NCI-H2107 treated with DMSO at 0.1 percent for 48 hours (cell line): ENCODE measurements at regions not wholly inside any gene's neighbourhood (a gene's known extent, or its start where the extent isn't known, plus 50 kb on each side); places are given as distances from the start of the nearest gene placed in this dataset.
"Not testable (repeated sequence)": the region's sequence is repeated elsewhere in the genome, so short reads cannot be mapped to it uniquely, and the experiment has no call there.

Experiments
- DNase-seq: peaks from one replicate; lab custom pipeline; 2025; ENCODE audit not compliant: unreplicated experiment; lab: John Stamatoyannopoulos, UW

DNA sequence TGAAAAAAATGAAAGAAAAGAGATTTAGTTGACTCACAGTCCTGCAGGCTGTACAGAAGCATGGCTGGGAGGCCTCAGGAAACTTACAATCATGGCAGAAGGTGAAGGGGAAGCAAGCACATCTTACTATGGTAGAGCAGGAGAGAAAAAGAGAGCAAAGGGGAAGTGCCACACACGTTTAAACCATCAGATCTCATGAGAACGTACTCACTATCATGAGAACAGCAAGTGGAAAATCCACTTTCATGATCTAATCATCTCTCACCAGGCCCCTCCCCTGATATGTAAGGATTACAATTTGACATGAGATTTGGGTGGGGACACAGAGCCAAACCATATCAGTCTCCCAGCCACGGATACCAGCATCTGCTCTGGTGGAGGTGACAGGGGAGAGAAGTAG lies 50.8 kb upstream of the CPOX start:
- no peak for DNase-seq

DNA sequence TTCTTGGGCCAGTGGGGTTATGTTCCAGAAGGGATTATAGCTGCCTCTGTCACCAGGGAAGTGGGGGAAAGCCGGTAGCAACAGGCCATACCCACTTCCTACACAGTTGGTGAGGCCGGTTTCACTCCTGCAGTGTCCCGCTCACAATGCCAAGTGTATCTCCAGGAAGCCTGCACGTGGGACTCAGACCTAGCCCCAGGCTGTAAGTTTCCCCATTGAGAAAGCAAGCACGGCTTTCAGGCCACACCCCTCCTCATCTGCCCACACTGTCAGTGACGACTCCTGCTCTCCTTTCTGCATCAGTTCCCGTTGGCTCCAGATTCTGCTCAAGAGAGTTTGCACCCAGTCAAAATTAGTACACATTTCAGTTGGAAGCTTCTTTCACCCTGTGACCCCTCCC lies 51.6 kb upstream of the CPOX start:
- DNase-seq: no peak

DNA sequence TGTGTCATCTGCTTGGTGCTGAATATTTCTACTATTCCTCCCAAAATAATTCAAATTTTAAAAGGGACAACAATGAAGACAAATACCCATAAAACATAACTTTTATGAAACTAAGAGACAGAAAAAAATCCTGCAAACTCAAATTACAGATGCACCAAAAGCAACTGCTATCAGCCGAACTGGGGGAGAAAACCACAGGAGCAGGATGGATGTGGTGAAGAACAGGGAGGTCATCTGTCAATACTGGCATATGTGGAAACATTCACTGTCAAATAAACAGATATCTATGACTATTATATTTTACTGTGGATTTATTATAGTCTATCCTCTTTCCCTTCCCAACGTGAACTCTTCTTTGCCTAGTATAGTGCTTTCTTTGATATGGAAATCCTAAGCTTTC lies 53.3 kb upstream of the CPOX start:
- no peak for DNase-seq

DNA sequence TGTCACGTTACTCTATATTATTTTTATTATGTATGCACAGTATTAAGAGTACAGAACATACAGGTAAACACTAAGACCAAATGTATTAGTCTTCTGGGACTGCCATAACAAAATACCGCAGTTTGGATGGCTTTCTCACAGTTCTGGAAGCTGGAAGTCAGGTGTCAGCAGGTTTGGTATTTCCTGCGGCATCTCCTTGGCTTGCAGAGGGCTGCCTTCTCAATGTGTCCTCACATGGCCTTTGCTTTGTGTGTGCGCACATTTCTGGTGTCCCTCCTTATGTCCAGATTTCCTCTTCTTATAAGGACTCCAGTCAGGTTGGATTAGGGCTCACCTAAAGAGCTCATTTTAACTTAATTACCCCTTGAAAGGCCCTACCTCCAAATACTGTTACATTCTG lies 53.8 kb upstream of the CPOX start:
- DNase-seq: no peak

DNA sequence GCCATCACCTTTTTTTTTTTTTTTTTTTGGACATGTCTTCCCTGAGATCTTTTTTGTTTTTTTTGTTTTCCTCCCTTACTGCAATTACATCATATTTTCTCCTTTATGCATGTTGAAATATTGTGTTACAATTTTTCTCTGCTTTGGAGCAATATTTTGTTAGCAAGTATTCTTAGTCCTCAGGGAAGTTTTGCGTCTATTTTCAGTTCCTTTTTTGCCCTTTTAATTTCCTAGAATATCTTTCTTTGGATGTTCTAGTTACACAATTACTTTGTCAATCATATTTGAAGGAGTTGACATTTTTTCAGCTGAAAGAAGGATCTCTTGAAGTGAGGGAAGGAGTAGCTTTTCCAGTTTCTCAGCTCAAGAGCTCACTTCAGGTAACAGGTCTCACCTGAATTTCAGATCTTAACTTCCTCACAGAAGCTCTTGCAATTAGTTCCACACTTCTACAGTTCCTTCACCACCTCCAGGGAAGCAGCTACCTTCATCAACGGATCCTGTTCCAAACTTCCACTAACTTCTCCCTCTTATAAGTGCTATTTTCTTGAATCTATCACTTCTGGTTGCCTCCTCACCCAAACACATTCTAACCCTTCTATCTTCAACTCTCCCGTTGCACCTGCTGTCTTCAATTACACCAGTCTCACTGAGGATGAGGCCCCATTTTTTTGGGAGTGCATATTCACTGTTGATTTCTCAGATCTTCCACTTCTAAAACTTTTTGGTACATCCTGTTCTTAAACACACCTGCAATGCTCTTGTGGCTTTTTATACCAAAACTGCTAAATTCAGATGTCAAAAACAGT lies 57.8 kb upstream of the CPOX start:
- no peak for DNase-seq

DNA sequence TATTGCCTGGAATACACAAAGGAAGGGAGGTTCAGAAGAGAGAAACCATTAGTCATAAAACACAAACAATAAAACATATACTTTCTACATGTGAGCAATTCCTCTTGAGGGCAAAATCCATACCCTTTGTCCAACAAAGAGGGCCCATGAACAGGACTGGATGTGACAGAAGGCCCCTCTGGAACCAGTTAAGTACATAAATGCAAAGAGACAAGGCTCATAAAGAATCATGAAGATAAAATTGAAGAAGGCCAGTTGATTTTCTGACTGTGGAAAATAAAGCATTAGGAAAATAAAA lies 58.3 kb upstream of the CPOX start:
- DNase-seq: no peak

DNA sequence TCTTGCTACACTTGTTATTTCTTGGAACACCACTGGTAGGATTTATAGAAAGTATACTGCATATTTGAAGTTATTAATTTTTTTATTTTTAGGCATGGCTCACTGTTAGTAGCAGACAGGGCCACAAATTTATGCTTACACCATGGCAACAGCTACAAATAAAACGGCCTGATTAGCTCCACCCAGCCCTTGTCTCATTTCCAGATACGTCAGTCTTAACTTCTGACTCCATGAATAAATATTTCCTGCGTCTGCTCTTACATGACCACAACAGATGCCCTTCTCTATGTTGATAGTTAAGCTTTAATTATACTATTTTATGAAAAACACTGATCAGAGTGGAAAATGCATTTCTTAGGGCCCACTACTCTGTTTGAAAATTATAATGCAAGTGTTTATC lies 62.3 kb upstream of the CPOX start:
- DNase-seq: no peak

DNA sequence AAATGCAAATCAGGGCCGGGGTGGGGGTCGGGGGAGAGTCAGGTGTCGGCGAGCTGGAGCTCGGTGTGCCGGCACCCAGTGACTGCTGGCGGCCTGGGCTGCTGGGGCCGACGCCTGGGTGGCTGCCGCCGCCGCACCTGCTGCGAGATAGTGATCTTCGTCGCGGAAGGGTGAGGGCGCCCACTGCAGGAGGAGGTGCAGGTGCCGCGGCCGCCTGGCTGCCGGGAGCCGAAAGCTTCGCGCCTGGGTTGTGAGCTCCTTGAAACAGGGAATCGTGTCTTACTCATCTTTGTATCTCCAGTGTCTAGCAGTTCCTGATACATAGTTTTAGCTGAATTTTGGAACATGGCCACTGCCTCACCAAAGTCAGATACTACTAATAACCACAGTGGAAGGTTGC lies 64.0 kb upstream of the CPOX start:
- peak; percentile 4 for DNase-seq

DNA sequence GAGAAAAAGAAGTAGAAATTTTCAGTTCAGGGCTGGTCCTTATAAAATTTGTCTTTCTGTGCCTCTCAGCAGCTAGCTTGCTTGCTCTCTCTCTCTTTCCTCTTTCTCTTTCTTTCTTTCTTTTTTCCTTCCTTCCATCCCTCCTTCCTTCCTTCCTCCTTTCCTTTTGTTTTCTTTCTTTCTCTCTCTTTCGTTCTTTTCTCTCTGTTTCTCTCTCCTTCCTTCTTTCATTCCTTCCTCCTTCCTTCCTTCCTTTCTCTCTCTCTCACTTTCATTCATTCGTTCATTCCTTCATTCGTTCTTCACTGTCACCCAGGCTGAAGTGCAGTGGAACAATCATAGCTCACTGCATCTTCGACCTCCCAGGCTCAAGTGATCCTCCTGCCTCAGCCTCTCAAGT lies 69.3 kb upstream of the CPOX start:
- no peak for DNase-seq

DNA sequence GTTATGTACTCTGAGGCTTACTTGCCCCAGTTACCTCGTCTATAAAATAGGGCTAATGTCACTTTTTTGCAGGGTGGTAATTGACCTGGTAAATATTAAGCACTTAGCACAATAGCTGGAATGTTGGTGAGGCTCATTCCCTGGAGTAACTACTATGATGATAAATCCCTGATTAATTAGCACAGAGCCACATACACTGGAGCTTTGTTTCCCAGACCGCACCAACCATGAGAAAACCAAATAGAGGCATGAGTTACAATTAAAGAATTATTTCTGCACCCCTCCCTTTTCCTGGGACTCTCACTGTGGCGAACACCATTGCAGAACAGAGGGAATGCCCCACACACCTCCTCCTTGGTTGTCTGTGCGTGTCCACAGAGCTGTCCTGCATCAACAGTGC lies 76.6 kb upstream of the CPOX start:
- no peak for DNase-seq

DNA sequence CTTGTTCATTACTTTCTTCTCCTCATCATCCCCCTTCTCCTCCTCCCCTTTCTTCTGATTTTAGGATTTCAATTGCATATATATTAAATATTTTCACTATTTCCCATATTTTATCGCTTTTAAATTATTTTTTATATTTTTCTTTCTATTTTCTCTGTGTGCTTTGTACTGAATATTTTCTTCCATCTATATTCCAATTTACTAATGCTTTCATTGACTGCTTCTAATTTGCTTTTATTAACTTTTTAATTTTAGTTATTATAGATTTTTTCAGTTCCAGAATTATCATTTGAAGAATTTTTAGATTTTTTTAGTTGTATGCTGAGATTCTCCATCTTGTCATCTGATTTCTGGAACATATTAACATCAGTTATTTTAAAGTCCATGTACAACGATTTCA lies 83.2 kb upstream of the ST3GAL6 start:
- no peak for DNase-seq

DNA sequence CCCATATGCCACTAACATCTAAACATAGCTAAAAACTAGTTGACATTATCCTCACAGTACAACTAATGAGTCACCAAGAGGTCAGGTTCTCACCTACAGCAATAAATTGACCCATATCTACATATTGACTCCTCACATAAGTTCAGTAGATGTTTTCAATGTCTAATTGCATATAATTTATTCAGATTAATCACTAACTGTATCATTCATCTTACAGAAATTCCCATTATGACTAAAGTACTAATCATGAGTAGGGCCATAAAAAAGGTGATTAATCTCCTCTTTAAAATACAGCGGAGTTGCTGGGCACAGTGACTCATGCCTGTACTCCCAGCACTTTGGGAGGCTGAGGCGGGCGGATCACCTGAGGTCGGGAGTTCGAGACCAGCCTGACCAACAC lies 82.4 kb upstream of the ST3GAL6 start:
- no peak for DNase-seq

DNA sequence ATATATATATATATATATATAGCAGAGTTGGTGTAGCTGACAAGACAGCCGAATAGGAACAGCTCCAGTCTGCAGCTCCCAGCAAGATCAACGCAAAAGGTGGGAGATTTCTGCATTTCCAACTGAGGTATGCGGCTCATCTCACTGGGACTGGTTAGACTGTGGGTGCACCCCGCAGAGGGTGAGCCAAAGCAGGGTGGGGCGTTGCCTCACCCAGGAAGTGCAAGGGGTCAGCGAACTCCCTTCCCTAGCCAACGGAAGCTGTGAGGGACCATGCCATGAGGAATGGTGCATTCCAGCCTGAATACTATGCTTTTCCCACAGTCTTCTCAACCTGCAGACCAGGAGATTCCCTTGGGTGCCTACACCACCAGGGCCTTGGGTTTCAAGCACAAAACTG lies 81.7 kb upstream of the ST3GAL6 start:
- DNase-seq: no peak

DNA sequence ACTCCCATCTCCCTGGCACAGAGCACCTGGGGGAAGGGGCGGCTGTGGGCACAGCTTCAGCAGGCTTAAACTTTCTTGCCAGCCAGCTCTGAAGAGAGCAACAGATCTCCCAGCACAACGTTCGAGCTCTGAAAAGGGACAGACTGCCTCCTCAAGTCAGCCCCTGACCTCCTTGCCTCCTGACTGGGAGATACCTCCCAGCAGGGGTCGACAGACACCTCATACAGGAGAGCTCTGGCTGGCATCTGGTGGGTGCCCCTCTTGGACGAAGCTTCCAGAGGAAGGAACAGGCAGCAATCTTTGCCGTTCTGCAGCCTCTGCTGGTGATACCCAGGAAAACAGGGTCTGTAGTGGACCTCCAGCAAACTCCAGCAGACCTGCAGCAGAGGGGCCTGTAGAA lies 80.7 kb upstream of the ST3GAL6 start:
- not testable (repeated sequence) for DNase-seq

DNA sequence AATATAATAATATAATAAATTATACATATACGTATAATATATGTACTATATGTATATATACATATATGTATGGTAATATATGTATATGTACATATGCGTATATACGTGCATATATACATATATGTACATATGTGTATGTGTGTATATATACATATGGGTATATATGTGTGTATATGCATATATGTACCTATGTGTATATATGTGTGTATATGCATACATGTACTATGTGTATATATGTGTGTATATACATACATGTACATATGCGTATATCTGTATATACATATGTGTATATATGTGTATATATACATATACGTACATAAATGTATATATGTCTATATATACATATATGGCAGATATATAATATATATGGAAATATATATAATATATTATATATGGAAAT lies 74.8 kb upstream of the ST3GAL6 start:
- no peak for DNase-seq

DNA sequence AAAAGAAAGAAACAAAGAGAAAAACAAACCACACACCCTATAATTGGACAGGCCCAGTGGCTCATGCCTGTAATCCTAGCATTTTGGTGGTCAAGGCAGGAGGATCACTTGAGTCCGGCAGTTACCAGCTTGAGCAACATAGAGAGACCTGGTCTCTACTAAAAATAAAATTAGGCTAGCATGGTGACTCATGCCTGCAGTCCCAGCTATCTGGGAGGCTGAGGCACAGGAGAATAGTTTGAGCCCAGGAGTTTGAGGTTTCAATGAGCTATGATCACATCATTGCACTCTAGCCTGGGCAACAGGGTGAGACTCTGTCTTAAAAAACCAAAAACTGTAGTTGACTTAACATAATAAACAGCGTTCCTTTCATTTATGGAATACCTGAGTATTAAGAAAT lies 72.3 kb upstream of the ST3GAL6 start:
- DNase-seq: no peak

DNA sequence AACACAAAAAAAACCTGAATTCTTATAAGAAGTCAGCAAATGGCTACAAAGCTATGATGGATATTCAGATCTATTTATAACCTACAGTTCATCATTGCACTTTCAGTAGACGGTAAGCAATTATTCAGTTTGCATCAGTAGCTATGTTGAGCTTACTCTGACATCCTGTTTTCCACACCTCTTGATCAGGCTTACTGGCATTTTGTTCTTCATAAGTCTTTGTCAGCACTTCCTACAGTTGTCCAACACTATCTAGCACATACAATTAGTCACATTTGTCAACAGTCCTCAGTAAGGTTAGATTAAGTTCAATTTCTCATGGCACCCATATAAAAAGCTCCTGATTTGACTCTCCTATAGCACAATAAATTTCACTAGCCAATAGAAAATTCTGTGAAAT lies 71.2 kb upstream of the ST3GAL6 start:
- no peak for DNase-seq

DNA sequence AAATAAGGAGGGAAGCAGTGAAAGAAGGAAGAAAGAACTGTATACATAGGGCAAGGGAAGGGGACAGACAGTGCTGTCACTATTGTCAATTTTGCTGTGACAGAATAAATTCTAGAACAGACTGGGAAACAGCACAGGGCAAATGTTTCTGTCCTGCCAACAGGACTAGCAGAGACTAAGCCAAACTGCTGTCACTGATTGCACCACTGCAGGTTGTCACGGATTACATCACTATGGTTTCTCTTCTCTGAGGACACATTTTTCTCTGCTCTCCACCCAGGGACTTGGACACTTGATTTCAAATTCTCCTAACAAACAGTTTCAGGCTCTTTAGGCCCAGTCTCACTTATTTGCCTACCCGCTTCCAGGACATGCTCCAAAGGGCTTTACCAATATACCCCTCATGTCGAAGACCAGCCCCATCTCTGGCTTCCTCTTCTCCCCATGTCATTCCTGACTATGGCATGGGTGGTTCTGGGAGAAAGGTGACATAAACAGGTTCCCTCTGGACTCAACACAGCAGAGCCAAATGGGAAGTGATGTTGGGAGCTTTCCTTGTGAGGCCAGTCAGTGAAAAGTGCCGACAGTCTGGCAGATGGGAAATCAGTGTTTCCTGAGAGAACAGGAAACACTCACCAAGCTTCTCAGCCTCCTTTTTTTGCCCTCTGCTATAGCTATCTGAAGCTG lies 70.2 kb upstream of the ST3GAL6 start:
- DNase-seq: no peak

DNA sequence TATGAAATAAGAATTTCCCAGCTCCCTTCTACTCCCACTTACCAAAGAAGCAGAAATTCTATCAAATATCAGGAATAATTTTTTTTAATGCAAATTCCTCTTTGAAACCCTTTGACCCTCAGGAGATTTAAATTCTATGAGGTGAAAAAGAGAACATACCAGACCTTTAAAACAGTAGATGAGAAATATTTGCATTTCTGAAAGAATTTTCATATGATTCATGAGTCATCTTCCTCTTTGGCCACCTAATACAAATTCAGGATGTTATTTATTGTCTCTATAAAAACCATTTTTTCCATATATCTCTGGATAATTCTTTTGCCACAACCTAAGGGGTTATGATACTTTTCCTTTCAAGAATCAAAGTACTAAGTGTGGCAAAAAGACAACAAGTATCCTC lies 67.3 kb upstream of the ST3GAL6 start:
- no peak for DNase-seq

DNA sequence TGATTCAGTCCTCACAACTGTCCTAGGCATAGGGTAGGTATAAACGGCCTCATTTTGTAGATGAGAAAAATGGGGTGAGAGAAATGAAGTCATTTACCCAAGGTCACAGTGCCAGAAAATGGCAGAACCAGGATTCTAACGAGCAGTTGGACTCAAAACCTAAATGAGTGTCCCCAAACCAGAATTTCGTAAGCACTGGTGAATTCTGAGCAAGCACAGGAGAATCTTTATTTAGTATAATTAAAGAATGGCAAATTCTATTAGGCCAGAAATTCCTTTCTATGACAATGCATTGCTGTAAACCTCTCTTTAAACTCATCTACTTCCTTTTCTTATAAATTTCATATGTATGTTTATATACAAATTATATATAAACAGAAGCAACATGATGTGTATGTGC lies 66.8 kb upstream of the ST3GAL6 start:
- DNase-seq: not testable (repeated sequence)

DNA sequence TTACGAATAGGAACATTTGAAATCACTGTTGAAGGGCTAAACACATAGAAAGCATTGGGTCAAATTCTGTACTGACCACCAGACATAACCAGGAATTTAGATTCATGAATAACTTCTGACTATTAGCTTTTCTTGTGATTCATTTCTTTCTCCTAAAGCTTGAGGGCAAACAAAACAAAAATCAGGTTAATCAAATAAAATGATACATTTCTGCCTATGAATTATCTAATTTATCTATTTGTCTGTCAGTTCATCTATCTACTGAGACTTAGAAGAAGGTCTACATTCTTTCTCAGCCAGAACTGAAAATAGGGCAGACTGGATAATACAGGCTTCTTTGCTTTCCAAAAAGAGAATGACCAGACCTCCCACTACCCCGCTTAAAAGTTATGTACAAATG lies 65.9 kb upstream of the ST3GAL6 start:
- no peak for DNase-seq

DNA sequence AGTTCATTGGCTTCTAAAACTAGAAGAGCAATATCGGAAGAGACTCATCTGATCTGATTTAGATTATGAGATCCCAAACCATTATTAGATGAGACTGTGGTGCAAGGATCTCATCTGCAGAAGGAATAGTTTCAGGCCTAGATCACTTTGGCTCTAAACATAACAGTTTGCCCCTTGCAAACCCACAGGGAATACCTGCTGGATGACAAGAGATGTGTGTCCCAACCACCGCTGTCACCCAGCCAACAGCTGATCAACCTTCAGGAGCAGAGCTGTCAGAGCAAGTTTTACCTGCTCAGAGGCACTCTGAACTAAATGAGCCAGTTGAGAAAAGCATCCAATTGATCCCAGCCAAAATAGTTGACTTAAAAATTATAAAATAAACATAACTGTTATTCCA lies 64.0 kb upstream of the ST3GAL6 start:
- DNase-seq: no peak

DNA sequence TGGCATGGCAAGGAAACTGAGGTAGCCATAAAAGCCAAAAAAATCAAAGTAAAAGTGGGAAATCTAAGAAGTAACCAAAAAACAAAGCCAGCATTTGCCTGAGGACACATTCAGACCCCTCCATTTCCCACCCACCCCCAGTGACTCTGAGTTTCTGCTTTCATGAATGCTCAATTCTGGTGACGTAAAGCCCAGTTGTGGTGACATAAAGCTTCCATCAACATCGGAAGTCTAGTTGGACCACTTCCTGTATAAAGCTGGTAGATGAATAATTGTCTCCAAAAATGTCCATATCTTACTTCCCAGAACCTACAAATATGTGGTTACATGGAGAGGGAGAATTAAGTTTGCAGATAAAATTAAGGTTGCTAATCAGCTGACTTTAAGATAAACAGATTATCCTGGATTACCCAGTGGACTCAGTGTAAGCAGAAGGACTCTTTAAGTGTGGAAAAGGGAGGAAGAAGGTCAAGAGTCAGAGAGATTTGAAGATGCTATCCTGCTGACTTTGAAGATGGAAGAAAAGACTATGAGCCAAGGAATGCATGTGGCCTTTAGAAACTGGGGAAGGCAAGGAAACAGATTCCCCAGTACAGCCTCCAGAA lies 62.0 kb upstream of the ST3GAL6 start:
- DNase-seq: no peak
